SK-N-SH (cell line): ENCODE measurements at regions not wholly inside any gene's neighbourhood (a gene's known extent, or its start where the extent isn't known, plus 50 kb on each side); places are given as distances from the start of the nearest gene placed in this dataset.
"Not testable (repeated sequence)": the region's sequence is repeated elsewhere in the genome, so short reads cannot be mapped to it uniquely, and the experiment has no call there.

Experiments
- CTCF ChIA-PET: fragments of 300-600, 350-600 bp; formaldehyde crosslinking; extraction: SDS; loops from one replicate; lab custom pipeline; 2021; lab: Yijun Ruan, JAX
- POLR2A ChIA-PET: fragments of 350-600 bp; sonication (Branson Sonifier 250); formaldehyde crosslinking; extraction: SDS; loops from one replicate; lab custom pipeline; 2020; ENCODE audit warnings: antibody characterized with exemption, inconsistent platforms; lab: Yijun Ruan, JAX
- DNase-seq: peaks from one replicate; pipeline ENCODE4 v3.0.0; 2012
- H2AFZ ChIP-seq: fragments of 200-600 bp; sonication (generic); 2 replicates; pipeline ENCODE4 v1.8.1; 2016; ENCODE audit warnings: antibody characterized with exemption, mild to moderate bottlenecking, low read depth
- H3F3A ChIP-seq: fragments of 200-600 bp; sonication (generic); replicated peaks from 2 replicates; pipeline ENCODE3; 2016; ENCODE audit warnings: antibody characterized with exemption, mild to moderate bottlenecking; ENCODE audit not compliant: insufficient read depth
- H3K27ac ChIP-seq, 2 experiments: fragments of 200-500 bp in 1 of 2; fragments of 200-600 bp in 1 of 2; sonication (Bioruptor generic) in 1 of 2; sonication (generic), shearing (Covaris generic) in 1 of 2; 2 replicates each; pipeline versions ENCODE4 v1.5.1 to v1.6.1; 2014 to 2016; ENCODE audit warnings: low read depth in 2 of 2, inconsistent platforms in 1 of 2, low read length in 1 of 2, mild to moderate bottlenecking in 1 of 2, mixed read lengths in 1 of 2
- H3K27me3 ChIP-seq: fragments of 200-600 bp; sonication (generic), shearing (Covaris generic); 2 replicates; pipeline ENCODE4 v1.6.1; 2016; ENCODE audit warnings: mixed run types; ENCODE audit not compliant: insufficient read depth
- H3K36me3 ChIP-seq, 2 experiments: fragments of 200-500 bp in 1 of 2; fragments of 200-600 bp in 1 of 2; sonication (Bioruptor generic) in 1 of 2; sonication (generic) in 1 of 2; replicated peaks in 1 of 2; 2 replicates each; pipeline versions ENCODE3 to v1.5.1; 2014 to 2016; ENCODE audit warnings: low read length in 1 of 2, mild to moderate bottlenecking in 1 of 2; ENCODE audit not compliant: insufficient read depth in 2 of 2, control insufficient read depth in 1 of 2
- H3K4me1 ChIP-seq, 2 experiments: fragments of 200-500 bp in 1 of 2; fragments of 200-600 bp in 1 of 2; sonication (Bioruptor generic) in 1 of 2; sonication (generic), shearing (Covaris generic) in 1 of 2; 2 replicates each; pipeline versions ENCODE4 v1.5.1 to v1.6.1; 2014 to 2016; ENCODE audit warnings: low read depth in 1 of 2, low read length in 1 of 2, mixed run types in 1 of 2; ENCODE audit not compliant: insufficient read depth in 2 of 2, control insufficient read depth in 1 of 2
- H3K4me2 ChIP-seq: fragments of 200-600 bp; sonication (generic), shearing (Covaris generic); 2 replicates; pipeline ENCODE4 v1.6.1; 2017; ENCODE audit warnings: mixed run types
- H3K4me3 ChIP-seq, 2 experiments: fragments of 200-500 bp in 1 of 2; fragments of 200-600 bp in 1 of 2; sonication (Bioruptor generic) in 1 of 2; sonication (generic), shearing (Covaris generic) in 1 of 2; 2 replicates each; pipeline versions ENCODE4 v1.5.1 to v1.8.1; 2014 to 2016; ENCODE audit warnings: low read depth in 2 of 2, inconsistent platforms in 1 of 2, low read length in 1 of 2, mild to moderate bottlenecking in 1 of 2, mixed read lengths in 1 of 2, moderate library complexity in 1 of 2
- H3K79me2 ChIP-seq: fragments of 200-600 bp; sonication (generic); 2 replicates; pipeline ENCODE4 v1.8.1; 2017; ENCODE audit warnings: mild to moderate bottlenecking; ENCODE audit not compliant: insufficient read depth
- H3K9ac ChIP-seq: fragments of 200-600 bp; sonication (generic); 2 replicates; pipeline ENCODE4 v1.6.1; 2017; ENCODE audit warnings: mixed run types
- H3K9me2 ChIP-seq: fragments of 200-600 bp; sonication (generic); 2 replicates; pipeline ENCODE4 v1.6.1; 2017; ENCODE audit warnings: mixed run types
- H3K9me3 ChIP-seq: fragments of 200-600 bp; sonication (generic); 2 replicates; pipeline ENCODE4 v1.6.1; 2017; ENCODE audit warnings: mixed run types, mild to moderate bottlenecking, moderate library complexity
- H4K20me1 ChIP-seq: fragments of 200-600 bp; sonication (generic); 2 replicates; pipeline ENCODE4 v1.6.1; 2017; ENCODE audit warnings: mild to moderate bottlenecking, mixed run types; ENCODE audit not compliant: insufficient read depth
- FOSL2 ChIP-seq: IDR thresholded peaks from 2 replicates; pipeline ENCODE4 v1.4.0; 2012; ENCODE audit warnings: low read depth, mild to moderate bottlenecking, moderate library complexity, borderline replicate concordance
- FOXJ3 ChIP-seq: sonication (generic); formaldehyde crosslinking; IDR thresholded peaks from 2 replicates; pipeline ENCODE4 v1.5.1; 2020; ENCODE audit warnings: mild to moderate bottlenecking, missing genetic modification reagents
- NFIC ChIP-seq: IDR thresholded peaks from 2 replicates; pipeline ENCODE4 v1.4.0; 2012; ENCODE audit warnings: borderline replicate concordance
- RFX5 ChIP-seq: IDR thresholded peaks from 2 replicates; pipeline ENCODE4 v1.6.1; 2012; ENCODE audit warnings: mild to moderate bottlenecking, improper control_type of control experiment, low read length
- SMC3 ChIP-seq: IDR thresholded peaks from 2 replicates; pipeline ENCODE4 v1.6.1; 2012; ENCODE audit warnings: low read depth, low read length, improper control_type of control experiment
- YY1 ChIP-seq: IDR thresholded peaks from 2 replicates; pipeline ENCODE4 v1.4.0; 2012; ENCODE audit warnings: low read depth, mild to moderate bottlenecking
- WGBS: methylation state at CpG from one replicate; pipeline ENCODE4 v1.1.6; 2017; ENCODE audit warnings: low lambda C conversion rate; 5-methylcytosine and 5-hydroxymethylcytosine counted together
- TF ChIP-seq, protein P1 (sequence below): IDR thresholded peaks from 2 replicates; pipeline ENCODE4 v1.4.0; 2012; ENCODE audit warnings: low read depth, borderline replicate concordance
- TF ChIP-seq, protein P2 (sequence below): fragments of 150-350 bp; IDR thresholded peaks from 2 replicates; pipeline ENCODE4 v1.6.1; 2016; ENCODE audit warnings: mild to moderate bottlenecking, low read depth, low read length
- TF ChIP-seq, protein P3 (sequence below): IDR thresholded peaks from 2 replicates; pipeline ENCODE4 v1.6.1; 2012; ENCODE audit warnings: mild to moderate bottlenecking, low read depth, low read length, moderate library complexity

DNA sequence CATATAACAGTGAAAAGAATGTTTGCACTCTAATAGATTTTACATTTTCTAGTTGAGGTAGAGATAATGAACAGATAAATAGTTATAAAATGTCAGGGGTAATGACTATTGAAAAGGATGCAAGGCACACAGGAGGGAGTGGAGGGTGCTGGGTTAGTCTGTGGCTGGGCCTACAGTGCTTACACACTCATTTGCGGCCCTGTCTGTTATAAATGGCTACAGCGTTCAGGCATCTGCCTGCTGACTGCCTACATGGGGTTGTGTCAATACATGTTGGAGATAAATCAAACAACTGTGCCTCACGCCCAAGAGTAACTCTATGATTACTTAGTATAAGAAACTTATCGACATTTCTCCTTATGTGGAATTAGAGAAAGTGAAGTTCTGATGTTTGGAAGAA, 313.3 kb downstream of the ACTR3B start (continued):
- TF ChIP-seq FOXJ3: no peak
- TF ChIP-seq, protein P1, sequence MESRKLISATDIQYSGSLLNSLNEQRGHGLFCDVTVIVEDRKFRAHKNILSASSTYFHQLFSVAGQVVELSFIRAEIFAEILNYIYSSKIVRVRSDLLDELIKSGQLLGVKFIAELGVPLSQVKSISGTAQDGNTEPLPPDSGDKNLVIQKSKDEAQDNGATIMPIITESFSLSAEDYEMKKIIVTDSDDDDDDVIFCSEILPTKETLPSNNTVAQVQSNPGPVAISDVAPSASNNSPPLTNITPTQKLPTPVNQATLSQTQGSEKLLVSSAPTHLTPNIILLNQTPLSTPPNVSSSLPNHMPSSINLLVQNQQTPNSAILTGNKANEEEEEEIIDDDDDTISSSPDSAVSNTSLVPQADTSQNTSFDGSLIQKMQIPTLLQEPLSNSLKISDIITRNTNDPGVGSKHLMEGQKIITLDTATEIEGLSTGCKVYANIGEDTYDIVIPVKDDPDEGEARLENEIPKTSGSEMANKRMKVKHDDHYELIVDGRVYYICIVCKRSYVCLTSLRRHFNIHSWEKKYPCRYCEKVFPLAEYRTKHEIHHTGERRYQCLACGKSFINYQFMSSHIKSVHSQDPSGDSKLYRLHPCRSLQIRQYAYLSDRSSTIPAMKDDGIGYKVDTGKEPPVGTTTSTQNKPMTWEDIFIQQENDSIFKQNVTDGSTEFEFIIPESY: no peak

DNA sequence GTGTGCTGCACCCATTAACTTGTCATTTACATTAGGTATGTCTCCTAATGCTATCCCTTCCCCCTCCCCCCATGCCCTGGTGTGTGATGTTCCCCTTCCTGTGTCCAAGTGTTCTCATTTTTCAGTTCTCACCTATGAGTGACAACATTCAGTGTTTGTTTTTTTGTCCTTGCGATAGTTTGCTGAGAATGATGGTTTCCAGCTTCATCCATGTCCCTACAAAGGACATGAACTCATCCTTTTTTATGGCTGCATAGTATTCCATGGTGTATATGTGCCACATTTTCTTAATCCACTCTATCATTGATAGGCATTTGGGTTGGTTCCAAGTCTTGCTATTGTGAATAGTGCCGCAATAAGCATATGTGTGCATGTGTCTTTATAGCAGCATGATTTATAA, 316.7 kb downstream of the ACTR3B start:
- H3K79me2 ChIP-seq, H3K4me1 ChIP-seq, DNase-seq, H4K20me1 ChIP-seq, POLR2A ChIA-PET, CTCF ChIA-PET, H3K9ac ChIP-seq, H3K9me2 ChIP-seq, H3K36me3 ChIP-seq, H3K4me2 ChIP-seq, H3K27ac ChIP-seq, H3K9me3 ChIP-seq, H2AFZ ChIP-seq, H3K27me3 ChIP-seq, H3K4me3 ChIP-seq, H3F3A ChIP-seq: not testable (repeated sequence)
- 37% methylated on average over 2 of the region's 2 CpGs for WGBS

DNA sequence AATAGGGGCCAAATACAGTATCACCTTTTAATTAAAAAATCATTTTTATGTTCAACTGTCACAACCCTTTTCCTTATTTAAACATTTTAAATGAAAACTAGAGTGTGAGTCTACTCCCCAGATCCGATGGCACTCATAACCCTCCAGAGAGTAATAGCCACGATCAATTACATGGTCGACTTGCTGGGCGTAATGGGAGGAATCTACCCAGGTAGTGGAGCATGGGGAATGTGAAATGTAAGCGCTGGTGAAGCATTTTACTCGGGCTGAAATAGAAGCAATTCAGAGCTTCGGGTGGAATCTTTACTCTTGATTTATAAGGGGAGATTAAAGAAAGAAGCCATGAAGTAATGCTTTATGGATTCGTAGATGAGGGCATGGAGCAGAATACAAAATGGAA, 321.9 kb downstream of the ACTR3B start:
- no peak for DNase-seq
- ChIA-PET CTCF (no interaction called here), POLR2A (no interaction called here)
- Histone ChIP-seq H2AFZ (no peak overlapping the region), H3K9ac (no peak overlapping the region), H3K4me1 (no peaks in the 10 kb centered on the region), H3K79me2 (no peaks in the 10 kb centered on the region), H4K20me1 (no peaks in the 10 kb centered on the region), H3F3A (no peaks in the 10 kb centered on the region), H3K36me3 (no peaks in the 10 kb centered on the region), H3K27ac (no peak overlapping the region), H3K9me3 (no peaks in the 10 kb centered on the region; the same call in 1 of the 2 replicates), H3K4me2 (no peak overlapping the region), H3K4me3 (no peak overlapping the region), H3K27me3 (no peaks in the 10 kb centered on the region), H3K9me2 (no peaks in the 10 kb centered on the region)
- TF ChIP-seq YY1 (no peak), NFIC (no peak), SMC3 (no peak), FOSL2 (no peak), RFX5 (no peak)
- TF ChIP-seq, protein P2, sequence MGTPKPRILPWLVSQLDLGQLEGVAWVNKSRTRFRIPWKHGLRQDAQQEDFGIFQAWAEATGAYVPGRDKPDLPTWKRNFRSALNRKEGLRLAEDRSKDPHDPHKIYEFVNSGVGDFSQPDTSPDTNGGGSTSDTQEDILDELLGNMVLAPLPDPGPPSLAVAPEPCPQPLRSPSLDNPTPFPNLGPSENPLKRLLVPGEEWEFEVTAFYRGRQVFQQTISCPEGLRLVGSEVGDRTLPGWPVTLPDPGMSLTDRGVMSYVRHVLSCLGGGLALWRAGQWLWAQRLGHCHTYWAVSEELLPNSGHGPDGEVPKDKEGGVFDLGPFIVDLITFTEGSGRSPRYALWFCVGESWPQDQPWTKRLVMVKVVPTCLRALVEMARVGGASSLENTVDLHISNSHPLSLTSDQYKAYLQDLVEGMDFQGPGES: no peak
- TF ChIP-seq, protein P3, sequence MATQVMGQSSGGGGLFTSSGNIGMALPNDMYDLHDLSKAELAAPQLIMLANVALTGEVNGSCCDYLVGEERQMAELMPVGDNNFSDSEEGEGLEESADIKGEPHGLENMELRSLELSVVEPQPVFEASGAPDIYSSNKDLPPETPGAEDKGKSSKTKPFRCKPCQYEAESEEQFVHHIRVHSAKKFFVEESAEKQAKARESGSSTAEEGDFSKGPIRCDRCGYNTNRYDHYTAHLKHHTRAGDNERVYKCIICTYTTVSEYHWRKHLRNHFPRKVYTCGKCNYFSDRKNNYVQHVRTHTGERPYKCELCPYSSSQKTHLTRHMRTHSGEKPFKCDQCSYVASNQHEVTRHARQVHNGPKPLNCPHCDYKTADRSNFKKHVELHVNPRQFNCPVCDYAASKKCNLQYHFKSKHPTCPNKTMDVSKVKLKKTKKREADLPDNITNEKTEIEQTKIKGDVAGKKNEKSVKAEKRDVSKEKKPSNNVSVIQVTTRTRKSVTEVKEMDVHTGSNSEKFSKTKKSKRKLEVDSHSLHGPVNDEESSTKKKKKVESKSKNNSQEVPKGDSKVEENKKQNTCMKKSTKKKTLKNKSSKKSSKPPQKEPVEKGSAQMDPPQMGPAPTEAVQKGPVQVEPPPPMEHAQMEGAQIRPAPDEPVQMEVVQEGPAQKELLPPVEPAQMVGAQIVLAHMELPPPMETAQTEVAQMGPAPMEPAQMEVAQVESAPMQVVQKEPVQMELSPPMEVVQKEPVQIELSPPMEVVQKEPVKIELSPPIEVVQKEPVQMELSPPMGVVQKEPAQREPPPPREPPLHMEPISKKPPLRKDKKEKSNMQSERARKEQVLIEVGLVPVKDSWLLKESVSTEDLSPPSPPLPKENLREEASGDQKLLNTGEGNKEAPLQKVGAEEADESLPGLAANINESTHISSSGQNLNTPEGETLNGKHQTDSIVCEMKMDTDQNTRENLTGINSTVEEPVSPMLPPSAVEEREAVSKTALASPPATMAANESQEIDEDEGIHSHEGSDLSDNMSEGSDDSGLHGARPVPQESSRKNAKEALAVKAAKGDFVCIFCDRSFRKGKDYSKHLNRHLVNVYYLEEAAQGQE: no peak
- WGBS: 19% methylated on average over 8 of the region's 8 CpGs
